Colonic mucosa (tissue), 4 donors: ENCODE measurements at regions not wholly inside any gene's neighbourhood (a gene's known extent, or its start where the extent isn't known, plus 50 kb on each side); places are given as distances from the start of the nearest gene placed in this dataset.

Experiments
- DNase-seq: peaks from one replicate; pipeline ENCODE4 v3.0.0-alpha.2; 2020
- H3K27ac ChIP-seq: fragments of 200-600 bp; one replicate; pipeline ENCODE4 v1.8.0; 2021
- H3K27me3 ChIP-seq: fragments of 200-600 bp; one replicate; pipeline ENCODE4 v1.8.0; 2021
- H3K36me3 ChIP-seq: fragments of 200-600 bp; one replicate; pipeline ENCODE4 v1.8.0; 2021
- H3K4me1 ChIP-seq: fragments of 200-600 bp; one replicate; pipeline ENCODE4 v1.8.0; 2021; ENCODE audit warnings: mild to moderate bottlenecking
- H3K4me3 ChIP-seq: fragments of 200-600 bp; one replicate; pipeline ENCODE4 v1.8.0; 2021
- H3K9ac ChIP-seq, 2 donors: one replicate each; pipeline ENCODE4 v1.7.0; 2013; ENCODE audit warnings: control low read depth in 2 of 2, low read depth in 2 of 2, low read length in 2 of 2
- H3K9me3 ChIP-seq: fragments of 200-600 bp; one replicate; pipeline ENCODE4 v1.8.0; 2021
- CTCF ChIP-seq: fragments of 200-600 bp; IDR thresholded peaks from one replicate; pipeline ENCODE4 v1.8.0; 2022; ENCODE audit warnings: antibody characterized with exemption, mild to moderate bottlenecking
- intact Hi-C: fragments of 100-400 bp; cut with DNase I; formaldehyde crosslinking; loops from one replicate; pipeline ENCODE4 v1.14.1; 2022
- donor health status: healthy.
- donor health status: DM: no; HTN: no; CAD: no.
- donor health status: DM: no; HTN: no; CAD: no.

- Histone ChIP-seq H3K27me3 (no peaks in the 10 kb centered on the region), H3K27ac (no peak overlapping the region), H3K9ac (no peak overlapping the region), H3K36me3 (no peaks in the 10 kb centered on the region), H3K4me3 (no peak overlapping the region), H3K4me1 (no peaks in the 10 kb centered on the region), H3K9me3 (no peaks in the 10 kb centered on the region)
- TF ChIP-seq CTCF: no peak
- intact Hi-C loops: no loop called here
- no peak for DNase-seq
Observed at GRCh38 chr20:40497899-40498691, 190.9 kb downstream of the MAFB start.

GRCh38 chr20:40495956-40496355 lies 193.1 kb downstream of the MAFB start:
- DNase-seq: no peak
- no peak overlapping the region for H3K4me3 ChIP-seq
- H3K9ac ChIP-seq: no peak overlapping the region
- intact Hi-C loops: no loop called here
- no peaks in the 10 kb centered on the region for H3K9me3 ChIP-seq
- H3K27ac ChIP-seq: no peak overlapping the region
- H3K27me3 ChIP-seq: no peaks in the 10 kb centered on the region
- no peak for TF ChIP-seq CTCF
- no peaks in the 10 kb centered on the region for H3K36me3 ChIP-seq
- no peaks in the 10 kb centered on the region for H3K4me1 ChIP-seq

GRCh38 chr20:40494248-40494647 lies 194.8 kb downstream of the MAFB start:
- Histone ChIP-seq H3K36me3 (no peaks in the 10 kb centered on the region), H3K9ac (no peak overlapping the region), H3K4me1 (no peaks in the 10 kb centered on the region), H3K27ac (no peak overlapping the region), H3K4me3 (no peak overlapping the region), H3K9me3 (no peaks in the 10 kb centered on the region), H3K27me3 (no peaks in the 10 kb centered on the region)
- peak; percentile 21 for DNase-seq
- no peak for TF ChIP-seq CTCF
- intact Hi-C loops: no loop called here

- DNase-seq: no peak
- no peak for TF ChIP-seq CTCF
- H3K27ac ChIP-seq: no peak overlapping the region
Observed at GRCh38 chr20:40493549-40493948, 195.5 kb downstream of the MAFB start.

GRCh38 chr20:40493071-40493470 lies 196.0 kb downstream of the MAFB start:
- DNase-seq: no peak
- H3K9ac ChIP-seq: no peak overlapping the region
- no peak overlapping the region for H3K27ac ChIP-seq
- no peaks in the 10 kb centered on the region for H3K27me3 ChIP-seq
- no peak for TF ChIP-seq CTCF
- no peaks in the 10 kb centered on the region for H3K36me3 ChIP-seq
- intact Hi-C loops: no loop called here
- no peaks in the 10 kb centered on the region for H3K4me1 ChIP-seq
- H3K9me3 ChIP-seq: no peaks in the 10 kb centered on the region
- no peak overlapping the region for H3K4me3 ChIP-seq

More at GRCh38 chr20:40493549-40493948, 195.5 kb downstream of the MAFB start:
- Histone ChIP-seq H3K9me3 (no peaks in the 10 kb centered on the region), H3K4me1 (no peaks in the 10 kb centered on the region), H3K9ac (no peak overlapping the region), H3K36me3 (no peaks in the 10 kb centered on the region), H3K4me3 (no peak overlapping the region), H3K27me3 (no peaks in the 10 kb centered on the region)
- intact Hi-C loops: no loop called here
